Left cardiac atrium (tissue), 4 donors: ENCODE measurements at regions not wholly inside any gene's neighbourhood (a gene's known extent, or its start where the extent isn't known, plus 50 kb on each side); places are given as distances from the start of the nearest gene placed in this dataset.

Experiments used
- ATAC-seq, 2 donors: fragments of 200-7000 bp; cut with Tn5 transposase; one replicate each; pipeline ENCODE4 v1.9.1; 2020; ENCODE audit warnings: mild to moderate bottlenecking in 2 of 2, moderate library complexity in 2 of 2
- DNase-seq: peaks from one replicate; pipeline ENCODE4 v3.0.0-alpha.2; 2020
- intact Hi-C, 2 donors: fragments of 100-400 bp; cut with DNase I; formaldehyde crosslinking; loops; one replicate each; pipeline versions ENCODE4 v1.14.1 to v1.15.1; 2022 to 2023
- donor health status: DM: no; HTN: yes; CAD: no.
- donor health status: DM: no; HTN: yes; CAD: no; lungs with severe emphysema.
- donor health status: DM: yes; HTN: yes; CAD: no.
- donor health status: Dilated cardiomyopathy.

GRCh38 chr15:75126864-75127580, 74.7 kb upstream of the C15orf39 start:
- ATAC-seq (no peak), DNase-seq (no peak)
- intact Hi-C loops, result no loop called here

GRCh38 chr15:75129788-75130187, 71.9 kb upstream of the C15orf39 start:
- intact Hi-C loops, result no loop called here
- ATAC-seq (no peak), DNase-seq (no peak)

DNA sequence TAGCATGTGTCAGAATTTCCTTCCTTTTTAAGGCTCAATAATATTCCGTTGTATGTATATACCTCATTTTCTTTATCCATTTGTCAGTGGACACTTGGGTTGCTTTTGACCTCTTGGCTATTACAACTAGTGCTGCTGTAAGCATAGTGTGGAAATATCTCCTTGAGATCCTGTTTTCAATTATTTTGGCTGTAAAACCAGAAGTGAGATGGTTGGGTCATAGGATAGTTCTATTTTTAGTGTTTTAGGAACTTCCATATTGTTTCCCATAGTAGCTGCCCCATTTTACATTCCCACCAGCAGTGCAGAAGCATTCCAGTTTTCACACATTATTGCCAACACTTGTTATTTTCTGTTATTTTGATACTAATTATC, 70.4 kb upstream of the C15orf39 start:
- ATAC-seq (peak; percentile 38 to 50), DNase-seq (no peak)

GRCh38 chr15:75134748-75135147, 66.9 kb upstream of the C15orf39 start:
- ATAC-seq, result no peak
- intact Hi-C loops, result no loop called here
- DNase-seq, result no peak

More for the DNA sequence above, 70.4 kb upstream of the C15orf39 start:
- intact Hi-C loops, result no loop called here

- intact Hi-C loops, result no loop called here
- DNase-seq (no peak), ATAC-seq (no peak)
Measured at GRCh38 chr15:75136118-75136517, 65.6 kb upstream of the C15orf39 start.

GRCh38 chr15:75136758-75137157, 64.9 kb upstream of the C15orf39 start:
- DNase-seq (no peak), ATAC-seq (no peak)
- intact Hi-C loops, result no loop called here

DNA sequence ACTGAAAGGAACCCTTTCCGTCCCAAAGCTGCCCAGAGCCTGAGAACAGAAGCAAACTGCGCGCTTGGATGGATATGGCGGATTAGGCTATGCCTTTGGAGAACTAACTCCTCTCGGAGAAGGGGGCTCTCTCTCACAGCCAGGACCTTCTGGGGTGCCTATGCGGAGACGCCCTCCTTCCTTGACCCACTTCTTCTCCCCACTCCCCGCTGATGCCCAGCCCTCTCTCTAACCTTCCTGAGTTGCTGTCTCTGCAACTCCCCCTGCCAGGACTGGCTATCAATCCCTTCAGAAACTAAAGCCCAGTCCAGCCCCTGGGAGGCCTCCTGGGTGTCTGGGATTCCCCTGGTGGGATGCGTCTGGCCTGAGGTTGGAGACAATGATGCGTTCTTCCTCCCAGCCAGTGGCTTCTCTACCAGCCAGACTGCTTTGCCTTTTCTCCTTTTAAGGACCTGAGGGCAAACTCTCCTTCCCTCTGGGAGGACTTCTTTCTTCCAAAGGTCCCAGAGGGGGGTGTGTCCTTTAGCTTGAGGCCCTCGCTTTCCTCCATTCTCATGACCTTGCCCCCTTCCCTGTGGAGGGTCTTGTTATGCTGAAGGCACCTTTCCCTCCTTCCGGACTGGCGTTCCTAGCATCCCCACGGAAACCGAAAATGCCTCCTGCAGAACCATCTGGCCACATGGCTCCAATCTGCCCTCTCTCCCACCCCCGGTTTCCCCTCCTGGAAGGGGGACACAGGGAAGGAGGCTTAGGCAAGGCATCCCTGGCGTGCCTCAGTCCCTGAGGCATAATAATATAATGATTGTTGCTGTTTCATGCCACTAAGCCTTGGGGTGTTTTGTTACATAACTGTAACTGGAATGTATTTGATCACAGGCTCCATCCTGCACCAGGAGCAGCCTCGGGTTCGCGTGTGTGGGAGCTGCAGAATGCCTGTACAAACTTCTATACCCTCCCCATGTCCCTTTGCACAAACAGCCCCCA, 63.4 kb upstream of the C15orf39 start:
- ATAC-seq (peak; percentile 21 to 53), DNase-seq (no peak)
- intact Hi-C loops, result no loop called here

GRCh38 chr15:75140080-75140879, 61.4 kb upstream of the C15orf39 start:
- DNase-seq (no peak), ATAC-seq (peak in 1 of 2 donors; percentile 21)
- intact Hi-C loops, result no loop called here

DNA sequence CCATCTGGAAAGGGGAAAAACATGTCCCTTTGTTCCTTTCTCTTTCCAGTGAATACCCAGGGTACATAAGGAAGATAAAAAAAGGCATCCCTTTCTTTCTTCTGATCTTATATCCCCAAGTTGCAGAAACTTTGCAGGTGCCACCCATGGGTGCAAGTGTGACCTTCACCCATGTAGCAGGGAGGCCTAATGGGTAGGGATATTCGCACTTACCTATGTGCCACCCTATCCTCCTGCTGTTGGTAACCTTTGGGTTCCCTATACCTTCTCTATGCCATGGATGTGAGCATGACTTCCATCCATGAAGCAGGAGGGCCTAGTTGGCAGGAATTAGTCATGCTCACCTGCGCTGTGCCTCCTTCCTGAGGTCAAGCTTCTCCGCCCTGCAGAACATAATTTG, 59.2 kb upstream of the C15orf39 start:
- ATAC-seq (no peak), DNase-seq (no peak)
- intact Hi-C loops, result no loop called here

DNA sequence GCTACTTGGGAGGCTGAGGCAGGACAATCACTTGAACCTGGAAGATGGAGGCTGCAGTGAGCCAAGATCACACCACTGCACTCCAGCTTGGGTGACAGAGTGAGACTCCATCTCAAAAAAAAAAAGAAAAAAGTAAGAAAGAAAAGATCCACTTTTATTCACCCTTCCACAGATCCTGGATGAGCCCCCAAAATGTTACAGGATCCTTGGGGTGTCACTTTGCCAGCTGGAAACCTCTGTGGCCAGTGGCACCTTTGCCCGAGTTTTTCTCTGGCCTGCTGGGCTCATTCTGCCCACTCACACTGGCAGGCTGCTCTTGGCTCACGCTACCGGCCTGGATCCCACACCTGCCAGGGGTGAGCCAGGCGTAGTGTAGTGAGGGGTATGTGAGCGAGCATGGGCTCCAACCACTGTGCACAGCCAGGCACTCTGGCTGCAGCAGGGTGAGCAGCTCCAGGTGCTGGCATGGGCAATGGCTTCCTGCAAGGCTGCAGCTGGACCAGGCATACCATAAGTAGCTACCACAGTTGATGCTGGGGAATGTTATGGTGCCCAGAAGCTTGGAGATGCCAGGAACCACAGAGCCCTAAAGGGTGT, 57.8 kb upstream of the C15orf39 start:
- intact Hi-C loops, result no loop called here
- ATAC-seq (no peak), DNase-seq (no peak)

GRCh38 chr15:75145027-75145841, 56.4 kb upstream of the C15orf39 start:
- intact Hi-C loops, result no loop called here
- no peak for DNase-seq
- ATAC-seq, result no peak

GRCh38 chr15:75148280-75148679, 53.4 kb upstream of the C15orf39 start:
- no peak for ATAC-seq
- intact Hi-C loops, result no loop called here
- DNase-seq, result no peak

DNA sequence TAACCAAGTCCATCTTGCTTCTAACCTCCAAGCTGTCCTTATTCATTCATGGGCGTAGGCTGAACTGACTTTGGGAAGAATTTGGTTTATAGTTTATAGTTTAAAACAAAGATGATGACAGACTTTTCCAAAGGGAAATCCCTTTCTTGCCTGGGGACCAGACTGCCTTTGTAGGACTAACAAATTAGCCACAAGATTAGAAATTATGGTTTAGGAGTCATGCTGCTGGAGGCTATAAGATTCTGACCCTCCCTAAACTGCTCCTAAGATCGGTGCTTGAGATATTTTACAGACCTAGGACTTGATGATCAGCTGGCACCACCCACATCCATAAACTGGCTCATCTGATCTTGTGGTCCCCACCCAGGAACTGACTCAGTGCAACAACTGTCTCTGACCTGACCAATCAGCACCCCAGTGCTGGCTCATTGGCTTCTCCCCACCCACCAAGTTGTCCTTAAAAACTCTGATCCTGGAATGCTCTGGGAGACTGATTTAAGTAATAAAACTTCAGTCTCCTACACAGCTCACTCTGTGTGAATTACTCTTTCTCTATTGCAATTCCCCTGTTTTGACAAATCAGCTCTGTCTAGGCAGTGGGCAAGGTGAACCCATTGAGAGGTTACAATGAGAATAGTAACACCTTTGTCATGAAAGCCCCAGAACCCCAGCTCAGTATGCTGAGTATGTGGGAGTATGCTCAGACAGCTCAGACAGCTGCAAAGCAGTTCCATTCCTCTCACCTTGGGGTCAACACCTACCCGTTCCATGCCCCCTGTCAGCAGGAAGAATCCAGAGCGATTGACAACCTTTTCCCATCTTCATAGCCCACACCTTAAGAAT, 51.6 kb upstream of the C15orf39 start:
- ATAC-seq (peak in 1 of 2 donors; percentile 52), DNase-seq (no peak)
- intact Hi-C loops, result no loop called here

DNA sequence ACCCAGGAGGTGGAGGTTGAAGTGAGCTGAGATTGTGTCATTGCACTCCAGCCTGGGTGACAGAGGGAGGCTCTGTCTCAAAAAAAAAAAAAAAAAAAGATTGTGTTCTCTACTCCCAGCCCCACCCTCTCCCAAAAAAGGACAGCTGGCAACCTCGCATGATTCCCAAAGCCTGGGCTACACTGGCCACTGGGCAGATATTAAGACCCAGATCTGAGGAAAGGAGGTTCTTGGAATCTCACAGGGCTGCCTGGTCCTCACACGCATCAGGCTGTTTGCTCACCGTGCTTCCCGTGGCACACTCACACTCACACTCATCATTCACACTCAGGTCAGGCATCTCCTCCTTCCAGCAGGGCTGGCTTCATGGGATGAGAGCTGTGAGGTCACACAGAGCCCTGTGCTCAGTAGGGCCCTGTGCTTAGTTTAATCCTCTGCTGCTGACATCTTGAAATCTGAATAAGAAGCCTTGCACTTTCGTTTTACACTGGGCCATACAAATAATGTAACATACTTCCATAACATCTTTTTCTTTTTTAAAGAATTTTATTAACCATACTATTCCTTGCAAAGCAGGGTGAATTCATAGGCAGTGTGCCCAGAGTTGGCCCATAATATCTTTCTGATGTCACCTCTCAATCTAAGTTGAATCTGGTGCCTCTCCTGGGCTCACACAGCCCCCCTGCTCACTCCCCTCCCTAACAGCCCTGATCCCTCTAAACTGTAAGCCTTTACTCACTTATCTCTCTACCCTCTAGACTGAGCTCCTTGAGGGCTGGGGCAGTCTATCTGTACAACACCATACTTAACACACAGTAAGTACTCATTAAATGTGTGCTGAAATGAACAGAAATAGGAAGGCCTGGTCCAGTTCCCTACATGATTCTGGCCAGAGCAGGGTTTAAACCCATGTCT, 50.2 kb upstream of the C15orf39 start:
- ATAC-seq (peak in 1 of 2 donors; percentile 43), DNase-seq (no peak)
- intact Hi-C loops, result no loop called here
